Adrenal gland (tissue), 9 donors: ENCODE measurements at regions not wholly inside any gene's neighbourhood (a gene's known extent, or its start where the extent isn't known, plus 50 kb on each side); places are given as distances from the start of the nearest gene placed in this dataset.

Experiments used
- DNase-seq, 7 donors: peaks; one replicate each; pipeline ENCODE4 v3.0.0-alpha.2; 2019 to 2020
- H3K27ac ChIP-seq, 5 donors: fragments of 200-600 bp; sonication (generic) in 4 of 5; 1 replicate in 3 of 5; 2 replicates in 2 of 5; pipeline versions ENCODE4 v1.5.1 to v1.8.0; 2016 to 2020; ENCODE audit warnings: mild to moderate bottlenecking in 1 of 5
- H3K27me3 ChIP-seq: fragments of 200-600 bp; 2 replicates; pipeline ENCODE4 v1.8.0; 2021
- H3K36me3 ChIP-seq, 2 donors: fragments of 200-600 bp; replicated peaks in 1 of 2; 1 replicate in 1 of 2; 2 replicates in 1 of 2; pipeline versions ENCODE4 v1.5.1 to v1.8.0; 2018 to 2022
- H3K4me1 ChIP-seq, 2 donors: fragments of 200-600 bp; replicated peaks in 1 of 2; 1 replicate in 1 of 2; 2 replicates in 1 of 2; pipeline versions ENCODE4 v1.5.1 to v1.8.0; 2018 to 2021
- H3K4me3 ChIP-seq, 4 donors: fragments of 200-600 bp; sonication (generic) in 3 of 4; one replicate each; pipeline ENCODE4 v1.5.1; 2016 to 2018
- H3K9me3 ChIP-seq, 3 donors: fragments of 200-600 bp; sonication (generic) in 1 of 3; replicated peaks in 1 of 3; 1 replicate in 2 of 3; 2 replicates in 1 of 3; pipeline versions ENCODE4 v1.5.1 to v1.8.0; 2016 to 2021
- CTCF ChIP-seq, 6 experiments: fragments of 450-650 bp in 4 of 6; fragments of 200-600 bp in 2 of 6; sonication (generic) in 1 of 6; IDR thresholded peaks; 1 replicate in 5 of 6; 2 replicates in 1 of 6; pipeline versions ENCODE4 v1.5.1 to v1.8.0; 2016 to 2021; ENCODE audit warnings: antibody characterized with exemption in 6 of 6, mild to moderate bottlenecking in 2 of 6, moderate library complexity in 1 of 6
- POLR2A ChIP-seq, 2 donors: fragments of 450-650 bp; IDR thresholded peaks; one replicate each; pipeline ENCODE4 v1.6.1; 2017; ENCODE audit warnings: antibody characterized with exemption in 2 of 2, mild to moderate bottlenecking in 2 of 2, moderate library complexity in 1 of 2
- WGBS, 4 donors: extraction: QIAGEN DNeasy Blood & Tissue Kit in 2 of 4; methylation state at CpG; one replicate each; pipeline versions ENCODE4 v1.1.5 to v1.1.7; 2013 to 2017; 5-methylcytosine and 5-hydroxymethylcytosine counted together
- intact Hi-C, 2 donors: fragments of 100-400 bp; cut with DNase I; formaldehyde crosslinking; loops; one replicate each; pipeline versions ENCODE4 v1.14.1 to v1.15.0; 2022 to 2023
- donor health status: healthy with polysubstance abuse.
- donor health status: Bipolar disorder and iron deficiency.
- donor health status: DM: yes; HTN: yes; CAD: no.
- donor health status: DM: no; HTN: no; CAD: no.
- donor health status: DM: no; HTN: no; CAD: no.

- Histone ChIP-seq H3K4me3 (no peak overlapping the region), H3K27me3 (no peaks in the 10 kb centered on the region), H3K27ac (no peak overlapping the region), H3K4me1 (no peaks in the 10 kb centered on the region), H3K9me3 (no peaks in the 10 kb centered on the region), H3K36me3 (no peaks in the 10 kb centered on the region)
- intact Hi-C loops, result no loop called here
- no peak for TF ChIP-seq POLR2A (IDR thresholded peaks at IDR 0.05)
- TF ChIP-seq CTCF (IDR thresholded peaks at IDR 0.05), result no peak
- WGBS, 4 donors, result 79 to 89% (median 87%) methylated on average over 5 to 10 of the region's 10 CpGs
- DNase-seq, result no peak
These were observed 333.6 kb upstream of the JARID2 start for GRCh38 chr6:14912226-14912625.

GRCh38 chr6:14912706-14913105 lies 333.2 kb upstream of the JARID2 start:
- no peaks in the 10 kb centered on the region for H3K27me3 ChIP-seq
- no peak for TF ChIP-seq CTCF (IDR thresholded peaks at IDR 0.05)
- no peak for TF ChIP-seq POLR2A (IDR thresholded peaks at IDR 0.05)
- WGBS, 4 donors, result 94 to 100% (median 95%) methylated on average over 2 of the region's 2 CpGs
- intact Hi-C loops, result no loop called here
- H3K9me3 ChIP-seq, result no peaks in the 10 kb centered on the region
- DNase-seq, result no peak
- H3K4me3 ChIP-seq, result no peak overlapping the region
- no peaks in the 10 kb centered on the region for H3K4me1 ChIP-seq
- H3K36me3 ChIP-seq, result no peaks in the 10 kb centered on the region
- no peak overlapping the region for H3K27ac ChIP-seq

- Histone ChIP-seq H3K27me3 (no peaks in the 10 kb centered on the region), H3K4me3 (no peak overlapping the region), H3K36me3 (no peaks in the 10 kb centered on the region), H3K27ac (no peak overlapping the region), H3K4me1 (no peaks in the 10 kb centered on the region), H3K9me3 (no peaks in the 10 kb centered on the region)
- TF ChIP-seq CTCF (IDR thresholded peaks at IDR 0.05) (no peak), POLR2A (IDR thresholded peaks at IDR 0.05) (no peak)
- DNase-seq, result no peak
- whole genome bisulfite sequencing, 4 donors, result 71 to 84% (median 81%) methylated on average over 2 of the region's 2 CpGs
- intact Hi-C loops, result no loop called here
These were observed 331.9 kb upstream of the JARID2 start for GRCh38 chr6:14913931-14914330.

GRCh38 chr6:14915888-14916832 lies 329.7 kb upstream of the JARID2 start:
- 92 to 95% (median 93%) methylated on average over 20 to 36 of the region's 36 CpGs for WGBS, 4 donors
- intact Hi-C loops, result no loop called here
- no peak overlapping the region for H3K4me3 ChIP-seq
- no peaks in the 10 kb centered on the region for H3K27me3 ChIP-seq
- H3K36me3 ChIP-seq, result no peaks in the 10 kb centered on the region
- peaks cover 0 to 6% of the 10 kb centered on the region in 2 donors for H3K4me1 ChIP-seq
- DNase-seq, result no peak
- no peak overlapping the region for H3K27ac ChIP-seq
- H3K9me3 ChIP-seq, result no peaks in the 10 kb centered on the region
- TF ChIP-seq CTCF (IDR thresholded peaks at IDR 0.05) (no peak), POLR2A (IDR thresholded peaks at IDR 0.05) (no peak)
